ENCODE measurements at regions not wholly inside any gene's neighbourhood (a gene's known extent, or its start where the extent isn't known, plus 50 kb on each side); places are given as distances from the start of the nearest gene placed in this dataset.
A peak's percentile ranks its signal among the peaks of the same experiment; 100 is the strongest.
"Not testable (repeated sequence)": the region's sequence is repeated elsewhere in the genome, so short reads cannot be mapped to it uniquely, and the experiment has no call there.

GRCh38 chr2:52416340-52416739, 1351.3 kb upstream of the CHAC2 start:
- H3K4me1 Mint-ChIP-seq = peaks cover 8% of the 10 kb centered on the region
- H3K27ac Mint-ChIP-seq = no peak overlapping the region
- H3K27me3 ChIP-seq (ENCODE audit: control insufficient read depth, insufficient read depth, low read length, poor library complexity, severe bottlenecking) = no peaks in the 10 kb centered on the region
- H3K36me3 Mint-ChIP-seq (ENCODE audit: low read depth) = peaks cover 7% of the 10 kb centered on the region
- H3K27me3 Mint-ChIP-seq (ENCODE audit: insufficient read depth) = no peaks in the 10 kb centered on the region
- H3K27ac ChIP-seq (ENCODE audit: low read depth, low read length) = no peak overlapping the region
- H3K9me3 Mint-ChIP-seq = peaks cover 31% of the 10 kb centered on the region
- DNase-seq = no peak
- peaks cover 16% of the 10 kb centered on the region for H3K9me3 ChIP-seq (ENCODE audit: control insufficient read depth, low read length)
- TF ChIP-seq, protein P1, sequence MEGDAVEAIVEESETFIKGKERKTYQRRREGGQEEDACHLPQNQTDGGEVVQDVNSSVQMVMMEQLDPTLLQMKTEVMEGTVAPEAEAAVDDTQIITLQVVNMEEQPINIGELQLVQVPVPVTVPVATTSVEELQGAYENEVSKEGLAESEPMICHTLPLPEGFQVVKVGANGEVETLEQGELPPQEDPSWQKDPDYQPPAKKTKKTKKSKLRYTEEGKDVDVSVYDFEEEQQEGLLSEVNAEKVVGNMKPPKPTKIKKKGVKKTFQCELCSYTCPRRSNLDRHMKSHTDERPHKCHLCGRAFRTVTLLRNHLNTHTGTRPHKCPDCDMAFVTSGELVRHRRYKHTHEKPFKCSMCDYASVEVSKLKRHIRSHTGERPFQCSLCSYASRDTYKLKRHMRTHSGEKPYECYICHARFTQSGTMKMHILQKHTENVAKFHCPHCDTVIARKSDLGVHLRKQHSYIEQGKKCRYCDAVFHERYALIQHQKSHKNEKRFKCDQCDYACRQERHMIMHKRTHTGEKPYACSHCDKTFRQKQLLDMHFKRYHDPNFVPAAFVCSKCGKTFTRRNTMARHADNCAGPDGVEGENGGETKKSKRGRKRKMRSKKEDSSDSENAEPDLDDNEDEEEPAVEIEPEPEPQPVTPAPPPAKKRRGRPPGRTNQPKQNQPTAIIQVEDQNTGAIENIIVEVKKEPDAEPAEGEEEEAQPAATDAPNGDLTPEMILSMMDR (conservative IDR thresholded peaks at IDR 0.05) = peak; percentile 72
- H3K4me1 ChIP-seq (ENCODE audit: control insufficient read depth, insufficient read depth, low read length) = no peaks in the 10 kb centered on the region
- H3K4me3 Mint-ChIP-seq = no peak overlapping the region
- H3K4me3 ChIP-seq (ENCODE audit: low read length) = no peak overlapping the region
- no peaks in the 10 kb centered on the region for H3K36me3 ChIP-seq (ENCODE audit: control insufficient read depth, insufficient read depth, low read length)
- no peak overlapping the region for H3K9ac ChIP-seq (ENCODE audit: extremely low read depth, low read length, poor library complexity, severe bottlenecking)

GRCh38 chr2:52414561-52415295, 1352.9 kb upstream of the CHAC2 start:
- Mint-ChIP-seq H3K9me3 (peaks cover 15% of the 10 kb centered on the region), H3K27me3 (ENCODE audit: insufficient read depth) (no peaks in the 10 kb centered on the region), H3K4me3 (no peak overlapping the region), H3K27ac (no peak overlapping the region), H3K36me3 (ENCODE audit: low read depth) (peaks cover 2% of the 10 kb centered on the region), H3K4me1 (peaks cover 11% of the 10 kb centered on the region)
- Histone ChIP-seq H3K4me1 (ENCODE audit: control insufficient read depth, insufficient read depth, low read length) (no peaks in the 10 kb centered on the region), H3K36me3 (ENCODE audit: control insufficient read depth, insufficient read depth, low read length) (no peaks in the 10 kb centered on the region), H3K27ac (ENCODE audit: low read depth, low read length) (no peak overlapping the region), H3K9ac (ENCODE audit: extremely low read depth, low read length, poor library complexity, severe bottlenecking) (no peak overlapping the region), H3K4me3 (ENCODE audit: low read length) (no peak overlapping the region), H3K27me3 (ENCODE audit: control insufficient read depth, insufficient read depth, low read length, poor library complexity, severe bottlenecking) (no peaks in the 10 kb centered on the region), H3K9me3 (ENCODE audit: control insufficient read depth, low read length) (peaks cover 10% of the 10 kb centered on the region)
- no peak for DNase-seq
- 88 to 100% methylated on average over 1 to 2 of the region's 3 CpGs for WGBS, 2 experiments (ENCODE audit: insufficient coverage in 1 of 2, insufficient read length in 1 of 2)
- TF ChIP-seq, protein P1 (conservative IDR thresholded peaks at IDR 0.05) = no peak

- H3K36me3 Mint-ChIP-seq (ENCODE audit: low read depth); H3K27me3 ChIP-seq (ENCODE audit: control insufficient read depth, insufficient read depth, low read length, poor library complexity, severe bottlenecking); H3K4me3 Mint-ChIP-seq; H3K9me3 Mint-ChIP-seq; H3K27me3 Mint-ChIP-seq (ENCODE audit: insufficient read depth); H3K9me3 ChIP-seq (ENCODE audit: control insufficient read depth, low read length); H3K4me1 ChIP-seq (ENCODE audit: control insufficient read depth, insufficient read depth, low read length); H3K4me3 ChIP-seq (ENCODE audit: low read length); H3K27ac ChIP-seq (ENCODE audit: low read depth, low read length); H3K36me3 ChIP-seq (ENCODE audit: control insufficient read depth, insufficient read depth, low read length); H3K9ac ChIP-seq (ENCODE audit: extremely low read depth, low read length, poor library complexity, severe bottlenecking): not testable (repeated sequence)
- WGBS, 2 experiments (ENCODE audit: insufficient coverage in 1 of 2, insufficient read length in 1 of 2) = 83 to 84% methylated on average over 7 to 11 of the region's 12 CpGs
- DNase-seq = peak; percentile 79
- TF ChIP-seq, protein P1 (conservative IDR thresholded peaks at IDR 0.05) = peak; percentile 67
- H3K27ac Mint-ChIP-seq = peak overlapping the region; percentile 50
- H3K4me1 Mint-ChIP-seq = peaks cover 14% of the 10 kb centered on the region
Observed at GRCh38 chr2:52409308-52410118, 1358.1 kb upstream of the CHAC2 start.
